Putamen (tissue), 1 donor: ENCODE measurements at regions not wholly inside any gene's neighbourhood (a gene's known extent, or its start where the extent isn't known, plus 50 kb on each side); places are given as distances from the start of the nearest gene placed in this dataset.
"Not testable (repeated sequence)": the region's sequence is repeated elsewhere in the genome, so short reads cannot be mapped to it uniquely, and the experiment has no call there.

Source experiments
- DNase-seq: peaks from one replicate; pipeline ENCODE4 v3.0.0-alpha.2; 2016; ENCODE audit warnings: low spot score

- DNase-seq, result no peak
Measured at GRCh38 chr5:166726406-166726805, 1565.0 kb upstream of the WWC1 start.

GRCh38 chr5:166742951-166743350 is 1548.5 kb upstream of the WWC1 start:
- not testable (repeated sequence) for DNase-seq

- no peak for DNase-seq
Measured at GRCh38 chr5:166746506-166746905, 1544.9 kb upstream of the WWC1 start.

GRCh38 chr5:166750376-166750775 is 1541.1 kb upstream of the WWC1 start:
- no peak for DNase-seq

- DNase-seq, result no peak
Measured at GRCh38 chr5:166758151-166758550, 1533.3 kb upstream of the WWC1 start.

GRCh38 chr5:166767858-166768257 is 1523.6 kb upstream of the WWC1 start:
- DNase-seq, result no peak

GRCh38 chr5:166768536-166768935 is 1522.9 kb upstream of the WWC1 start:
- DNase-seq, result no peak

- DNase-seq, result peak; percentile 1
Measured at GRCh38 chr5:166772770-166773169, 1518.7 kb upstream of the WWC1 start.

- no peak for DNase-seq
Measured at GRCh38 chr5:166781737-166782136, 1509.7 kb upstream of the WWC1 start.

GRCh38 chr5:166784545-166785078 is 1506.8 kb upstream of the WWC1 start:
- DNase-seq, result no peak

- DNase-seq, result no peak
Measured at GRCh38 chr5:166786178-166786577, 1505.3 kb upstream of the WWC1 start.

- DNase-seq, result no peak
Measured at GRCh38 chr5:166786889-166787288, 1504.6 kb upstream of the WWC1 start.

- DNase-seq, result no peak
Measured at GRCh38 chr5:166788050-166788449, 1503.4 kb upstream of the WWC1 start.

- no peak for DNase-seq
Measured at GRCh38 chr5:166795756-166796155, 1495.7 kb upstream of the WWC1 start.

GRCh38 chr5:166803058-166803457 is 1488.4 kb upstream of the WWC1 start:
- no peak for DNase-seq

- not testable (repeated sequence) for DNase-seq
Measured at GRCh38 chr5:166804223-166804622, 1487.2 kb upstream of the WWC1 start.

GRCh38 chr5:166804693-166805092 is 1486.8 kb upstream of the WWC1 start:
- not testable (repeated sequence) for DNase-seq

GRCh38 chr5:166810093-166810658 is 1481.3 kb upstream of the WWC1 start:
- not testable (repeated sequence) for DNase-seq

- no peak for DNase-seq
Measured at GRCh38 chr5:166810721-166811120, 1480.7 kb upstream of the WWC1 start.

- no peak for DNase-seq
Measured at GRCh38 chr5:166823360-166823759, 1468.1 kb upstream of the WWC1 start.

GRCh38 chr5:166834246-166834645 is 1457.2 kb upstream of the WWC1 start:
- DNase-seq, result no peak

GRCh38 chr5:166845044-166845443 is 1446.4 kb upstream of the WWC1 start:
- DNase-seq, result no peak

- no peak for DNase-seq
Measured at GRCh38 chr5:166856791-166857190, 1434.7 kb upstream of the WWC1 start.

- no peak for DNase-seq
Measured at GRCh38 chr5:166860426-166860825, 1431.0 kb upstream of the WWC1 start.
